ENCODE measurements at regions not wholly inside any gene's neighbourhood (a gene's known extent, or its start where the extent isn't known, plus 50 kb on each side); places are given as distances from the start of the nearest gene placed in this dataset.

DNA sequence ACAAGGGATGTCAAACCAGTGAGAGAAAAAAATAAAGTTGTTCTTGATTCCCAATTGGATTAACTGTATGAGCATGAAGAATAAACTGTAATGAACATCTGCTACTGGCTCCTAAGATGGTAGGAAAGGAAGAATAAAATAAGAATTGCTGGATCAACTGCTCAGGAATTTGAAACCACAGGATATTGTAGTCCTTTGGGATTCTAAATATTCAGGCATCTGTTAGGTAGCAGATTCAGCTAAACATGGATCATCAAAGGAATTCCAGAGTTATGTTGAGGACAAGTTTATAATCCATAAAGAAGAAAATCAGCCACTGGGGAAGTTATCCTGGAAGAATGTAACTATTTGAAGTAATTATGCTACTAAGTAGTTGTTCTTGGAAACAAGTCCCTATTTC, 65.8 kb downstream of the ISL1 start:
- no peak for DNase-seq

DNA sequence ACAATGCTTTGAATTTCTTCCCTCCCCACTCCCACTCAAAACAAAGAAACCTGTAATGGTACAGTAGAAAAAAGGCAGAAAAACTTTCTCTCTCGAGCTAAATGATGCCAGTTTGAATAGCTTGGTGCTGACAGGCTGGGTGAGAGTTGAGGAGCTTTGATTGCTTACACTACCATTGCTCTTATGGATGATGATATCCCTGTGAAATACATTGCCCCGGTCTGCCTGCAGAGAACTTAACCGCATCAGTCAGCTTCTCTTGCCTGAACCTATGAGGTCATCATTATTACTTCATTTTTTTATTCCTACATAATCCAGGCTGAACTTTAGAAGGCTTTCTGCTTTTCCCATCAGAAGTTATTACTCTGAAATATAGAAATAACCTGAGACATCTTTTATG, 69.3 kb downstream of the ISL1 start:
- no peak for DNase-seq

DNA sequence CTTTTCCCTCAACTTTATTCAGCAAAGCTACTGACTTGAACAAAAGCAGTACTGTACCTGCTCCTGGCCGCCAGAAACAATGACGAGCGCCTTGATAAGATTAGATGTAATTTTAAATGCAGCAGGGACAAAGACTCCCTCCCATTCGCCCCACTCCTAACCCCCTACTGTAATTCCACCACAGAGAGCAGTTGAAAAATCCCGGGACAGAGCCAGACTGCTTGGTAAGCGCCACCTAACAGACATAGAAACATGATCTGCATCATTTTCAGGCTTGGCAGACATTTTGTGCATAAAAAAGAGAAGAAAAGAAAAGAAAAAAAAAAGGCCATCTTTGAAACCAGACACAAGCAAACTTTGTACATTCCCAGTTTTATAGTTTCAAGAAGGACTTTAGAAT, 81.9 kb downstream of the ISL1 start:
- peak; percentile 31 for DNase-seq

DNA sequence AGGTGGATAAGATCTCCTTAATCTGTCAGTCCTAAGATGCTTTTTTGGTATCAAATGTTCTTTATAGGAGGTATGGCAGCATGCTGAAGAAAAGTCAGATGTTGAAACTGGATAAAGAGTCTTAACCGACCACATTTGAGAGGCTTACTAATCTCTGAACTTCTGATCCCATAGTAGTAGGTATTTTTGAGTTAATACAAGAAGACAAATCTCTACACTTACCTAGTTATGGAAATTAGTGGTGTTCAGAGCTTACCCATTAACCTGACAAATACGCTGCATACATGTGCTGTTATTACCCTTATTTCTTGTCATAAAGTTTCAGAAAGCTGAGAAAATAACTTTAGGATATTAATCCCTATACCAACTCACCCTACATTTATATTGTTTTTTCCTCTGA, 83.0 kb downstream of the ISL1 start:
- DNase-seq = no peak

DNA sequence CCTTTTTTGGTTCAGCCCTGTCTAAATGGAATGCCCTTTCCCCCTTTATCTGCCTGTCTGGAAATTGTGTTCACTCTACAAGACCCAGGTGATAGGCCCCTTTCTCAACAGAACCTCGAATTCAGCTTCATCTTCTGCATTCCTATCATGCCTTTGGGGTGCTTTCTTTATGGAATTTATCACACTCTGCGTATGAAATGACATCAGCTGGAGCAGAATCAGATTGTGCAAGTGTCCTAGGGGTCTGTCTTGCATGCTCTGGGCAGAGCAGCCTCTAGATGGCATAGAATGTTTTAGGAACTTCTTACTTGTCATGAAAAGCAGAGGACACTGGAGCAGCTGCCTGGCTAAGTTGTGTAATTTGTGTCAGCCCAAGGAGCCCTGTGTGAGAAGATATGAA, 84.9 kb downstream of the ISL1 start:
- DNase-seq = no peak

DNA sequence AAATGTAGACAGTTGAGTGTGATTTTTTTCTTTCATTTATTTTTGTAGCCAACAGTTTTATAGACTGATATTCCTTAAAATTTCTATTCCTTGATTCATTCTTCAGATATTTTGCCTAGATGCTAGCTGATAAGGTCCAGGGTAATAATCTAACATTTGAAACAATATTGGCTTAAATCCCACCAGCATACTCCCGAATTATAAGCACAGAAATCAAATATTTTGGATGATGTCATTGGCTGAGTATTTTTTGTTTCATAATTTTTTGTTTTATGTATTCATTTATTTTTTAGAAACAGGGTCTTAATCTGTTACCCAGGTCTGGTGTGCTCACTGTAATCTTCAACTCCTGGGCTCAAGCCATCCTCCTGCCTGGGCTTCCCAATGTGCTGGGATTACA, 88.4 kb downstream of the ISL1 start:
- no peak for DNase-seq

DNA sequence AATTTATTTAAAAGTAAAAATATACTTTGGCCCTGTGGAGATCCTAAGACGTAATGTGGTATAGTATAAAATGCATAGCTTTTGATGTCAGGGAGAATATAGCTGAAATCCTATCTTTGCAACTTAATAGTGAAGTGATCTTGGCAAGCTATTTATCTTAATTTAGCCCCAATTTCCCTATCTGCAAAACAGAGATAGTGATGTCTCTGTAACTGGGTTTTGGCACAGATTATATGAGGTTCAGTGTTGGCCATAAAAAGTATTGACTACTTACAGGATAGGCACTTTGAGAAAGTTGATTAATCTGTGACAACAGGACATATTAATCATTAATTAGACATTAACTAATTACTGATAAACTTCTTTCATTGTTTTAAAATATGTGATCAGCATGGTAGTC, 89.2 kb downstream of the ISL1 start:
- no peak for DNase-seq

DNA sequence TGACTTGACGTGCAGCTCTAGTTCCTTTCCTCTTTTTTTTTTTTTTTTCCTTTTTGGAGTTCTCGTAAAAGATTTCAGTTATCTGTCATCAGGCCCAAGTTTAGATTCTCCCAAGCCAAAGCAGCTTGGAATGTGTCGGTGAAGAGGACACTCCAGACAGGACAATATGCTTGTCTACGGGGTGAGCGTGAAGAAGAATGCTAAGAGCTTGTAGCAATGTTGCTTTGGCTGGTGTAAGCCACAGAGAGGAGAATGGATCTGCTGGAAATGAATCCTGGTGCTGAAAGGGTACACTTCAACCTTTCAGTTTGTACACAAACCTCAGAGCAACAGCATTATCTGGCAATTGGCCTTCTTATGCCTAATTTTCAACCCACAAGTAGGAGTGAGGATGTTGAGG, 92.4 kb downstream of the ISL1 start:
- DNase-seq = no peak

DNA sequence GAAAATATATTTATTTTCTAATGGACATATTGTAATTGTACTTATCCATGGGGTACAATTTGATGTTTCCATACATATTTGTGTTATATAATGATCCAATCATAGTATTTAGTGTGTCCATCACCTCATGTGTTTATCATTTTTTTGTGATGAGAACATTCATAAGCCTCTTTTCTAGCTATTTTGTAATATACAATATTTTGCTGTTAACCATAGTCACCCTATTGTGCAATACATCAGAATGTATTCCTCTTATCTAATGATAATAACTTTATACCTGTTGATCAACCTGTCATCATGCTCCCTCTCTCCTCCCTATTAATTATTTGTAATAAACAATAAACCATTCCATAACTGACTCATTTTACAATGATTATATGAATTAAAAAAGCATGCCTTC, 93.2 kb downstream of the ISL1 start:
- no peak for DNase-seq

DNA sequence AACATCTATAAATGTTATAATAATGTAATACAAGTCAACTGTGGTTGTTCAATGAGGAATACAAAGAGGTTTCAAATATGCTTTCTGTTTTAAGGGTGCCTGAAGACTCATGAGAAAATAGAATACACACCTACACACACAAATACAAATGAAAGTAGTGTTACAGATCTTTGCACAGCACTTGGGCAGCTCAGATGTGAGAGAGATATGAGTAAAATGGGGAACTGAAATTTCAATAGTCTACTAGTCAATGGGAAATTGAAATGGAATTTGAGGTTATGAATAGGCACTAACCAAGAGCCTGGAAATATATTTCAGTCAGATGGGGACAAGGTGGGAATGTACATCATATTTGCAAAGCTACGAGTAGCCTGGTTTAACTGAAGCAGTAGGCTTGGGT, 96.6 kb downstream of the ISL1 start:
- no peak for DNase-seq

DNA sequence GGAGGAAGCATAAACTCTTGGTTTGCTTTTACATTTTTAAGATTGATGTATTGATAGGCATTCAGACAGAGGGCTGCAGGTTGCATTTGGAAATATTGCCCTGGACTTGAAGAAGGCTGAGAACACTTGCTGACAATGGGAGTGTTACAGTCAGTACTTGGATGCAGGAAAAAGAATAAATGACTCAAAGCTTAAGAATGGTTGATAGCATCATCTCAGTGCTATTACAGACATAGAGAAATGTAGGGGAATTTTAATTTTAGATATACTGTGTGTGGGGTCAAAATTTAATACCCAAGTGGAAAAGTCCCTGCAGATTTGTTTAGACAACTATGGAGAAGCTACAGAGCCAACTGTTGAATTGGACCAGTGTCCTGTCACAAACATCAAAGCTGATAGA, 101.1 kb downstream of the ISL1 start:
- no peak for DNase-seq

DNA sequence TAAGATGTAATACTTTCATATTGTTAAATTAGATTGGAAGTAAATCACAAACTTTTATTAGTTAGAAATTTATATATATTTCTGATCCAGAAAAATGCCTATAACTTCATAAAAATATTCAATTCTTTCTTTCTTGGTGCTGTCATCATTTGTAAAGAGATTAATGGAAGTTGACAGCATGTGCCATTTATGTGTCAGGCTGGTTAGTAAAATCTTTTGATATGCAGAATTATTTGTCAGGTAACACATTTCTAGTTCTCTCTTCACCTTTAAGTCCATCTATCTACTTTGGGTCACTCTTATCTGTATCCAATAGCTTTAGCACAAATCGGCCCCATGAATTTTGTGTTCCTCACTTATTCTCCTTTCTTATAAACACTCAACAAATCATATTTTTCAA, 102.9 kb downstream of the ISL1 start:
- DNase-seq = no peak

DNA sequence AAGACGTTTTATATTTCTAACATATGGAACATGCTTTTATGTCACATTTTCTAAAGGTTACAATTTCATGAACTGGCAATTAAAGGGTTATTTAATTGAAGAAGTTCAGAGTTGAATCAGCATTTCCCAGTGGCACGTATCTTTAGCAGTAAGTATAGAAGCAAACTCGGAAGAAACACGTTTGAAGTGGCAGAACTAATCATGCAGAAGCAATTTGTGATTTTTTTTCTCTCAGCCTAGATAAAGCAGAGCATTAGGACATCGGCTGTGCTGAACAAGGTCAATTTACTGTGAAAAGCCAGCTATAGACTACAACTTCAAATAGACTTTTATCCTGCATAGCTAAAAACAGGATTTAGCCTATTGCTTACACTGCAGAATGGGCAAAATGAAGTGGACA, 104.7 kb downstream of the ISL1 start:
- no peak for DNase-seq

DNA sequence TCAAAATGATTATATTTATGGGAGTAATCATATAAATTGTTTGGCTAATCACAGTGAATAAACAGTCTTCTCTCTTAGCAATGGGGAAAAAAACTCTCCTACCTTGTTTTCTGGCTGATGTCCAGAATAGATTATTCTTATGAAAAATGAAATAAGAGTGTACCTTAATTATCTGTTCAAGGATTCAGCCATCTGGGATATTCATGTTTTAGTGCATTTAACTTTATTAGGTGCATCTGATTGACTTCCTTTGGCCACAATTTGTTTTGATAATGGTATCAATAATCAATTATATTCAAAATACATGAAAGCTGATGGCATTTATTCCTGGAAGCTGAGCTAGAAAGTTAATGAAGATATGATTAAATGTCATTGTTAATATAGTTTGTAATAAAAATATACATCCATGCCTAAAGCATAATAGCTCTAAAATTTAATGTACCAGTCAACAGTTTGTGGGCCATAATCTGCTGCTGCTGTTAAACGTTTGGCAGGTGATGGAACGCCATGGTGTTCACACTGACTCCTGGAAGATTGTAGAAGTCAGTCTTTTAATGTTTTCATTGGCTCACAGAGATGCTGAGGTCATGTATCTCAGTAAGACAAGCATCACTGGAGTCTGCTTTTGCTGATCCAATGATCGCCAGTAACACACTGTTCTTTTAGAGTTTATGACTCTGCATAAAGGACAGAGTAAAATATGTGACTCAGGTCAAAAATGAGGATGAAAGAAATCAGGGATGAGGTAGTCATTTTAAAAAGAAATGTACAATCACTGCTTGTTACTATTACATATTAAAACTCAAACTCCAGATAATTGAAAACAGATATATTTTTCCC, 105.8 kb downstream of the ISL1 start:
- DNase-seq = no peak

DNA sequence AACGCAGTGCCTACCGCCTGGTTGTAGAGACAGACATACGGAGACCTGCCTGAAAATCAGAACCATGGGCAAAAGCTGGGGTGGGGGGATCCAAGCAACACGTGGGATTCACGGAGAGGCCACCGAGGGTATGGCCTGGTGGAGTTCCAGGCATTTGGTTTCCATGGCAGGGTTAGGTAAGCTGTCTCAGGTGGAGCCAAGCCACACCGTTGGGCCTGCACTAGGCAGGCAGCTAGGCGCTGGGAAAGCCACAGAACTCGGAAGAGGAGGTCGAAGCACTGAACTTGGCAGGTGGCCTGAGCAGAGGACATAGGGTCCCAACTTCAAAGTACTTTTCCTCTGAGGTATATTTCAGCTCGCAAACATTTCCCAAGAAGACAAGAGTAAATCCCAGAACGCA, 111.6 kb downstream of the ISL1 start:
- DNase-seq = no peak

DNA sequence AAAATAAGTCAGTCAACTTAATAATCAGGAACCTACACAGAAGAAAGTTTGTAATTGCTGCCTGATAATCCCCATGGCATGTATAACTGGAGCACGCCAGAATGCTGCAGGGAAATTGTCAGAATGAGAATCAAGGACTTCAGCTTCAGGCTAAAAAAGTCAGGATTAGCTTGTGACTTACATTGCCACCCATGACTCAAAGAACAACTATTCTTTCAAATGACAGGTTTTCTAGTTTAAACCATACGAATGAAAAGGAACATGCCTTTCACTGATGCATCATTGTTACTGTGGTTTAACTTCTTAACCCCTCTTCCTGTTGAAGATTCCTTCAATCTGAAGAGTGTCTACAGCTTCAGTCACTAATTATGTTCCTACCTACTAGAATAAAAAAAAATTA, 112.4 kb downstream of the ISL1 start:
- DNase-seq = no peak

DNA sequence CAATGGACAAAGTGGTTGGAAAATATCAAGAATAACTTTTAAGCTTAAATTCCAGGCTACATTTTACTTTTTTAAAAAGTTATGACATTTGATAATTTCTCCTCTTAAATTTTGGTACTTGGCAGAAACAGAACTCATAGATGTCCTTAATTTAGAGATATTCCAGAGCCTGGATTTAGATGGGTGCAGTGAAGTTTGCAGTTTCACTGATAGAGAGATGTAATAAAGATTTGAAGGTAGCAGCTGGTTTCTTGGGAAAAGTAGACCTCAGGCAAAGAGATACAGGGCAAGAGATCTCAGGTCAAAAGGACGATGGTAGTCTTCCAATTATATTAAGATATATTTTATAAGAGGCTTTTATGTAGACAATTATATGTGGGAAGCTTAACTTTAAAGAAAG, 134.6 kb downstream of the ISL1 start:
- DNase-seq = no peak

DNA sequence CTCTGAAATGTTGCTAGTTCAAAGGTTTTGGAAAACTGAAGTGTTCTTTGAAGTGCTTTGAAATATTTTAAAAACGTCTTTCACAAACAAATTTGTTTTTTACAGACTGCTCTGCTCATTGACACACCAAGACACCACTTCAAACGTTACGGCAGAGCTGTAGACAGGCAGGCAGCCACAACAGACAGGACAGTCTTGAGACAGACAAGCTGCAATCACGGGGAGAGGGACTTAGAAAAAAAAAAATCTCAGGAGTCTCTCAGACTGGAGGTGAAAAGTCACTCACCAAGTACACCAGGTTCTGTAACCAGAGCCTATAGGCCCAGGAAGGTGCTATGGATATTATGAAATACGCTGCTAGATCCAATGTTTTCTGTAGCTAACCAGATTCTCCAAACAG, 135.4 kb downstream of the ISL1 start:
- DNase-seq = no peak

DNA sequence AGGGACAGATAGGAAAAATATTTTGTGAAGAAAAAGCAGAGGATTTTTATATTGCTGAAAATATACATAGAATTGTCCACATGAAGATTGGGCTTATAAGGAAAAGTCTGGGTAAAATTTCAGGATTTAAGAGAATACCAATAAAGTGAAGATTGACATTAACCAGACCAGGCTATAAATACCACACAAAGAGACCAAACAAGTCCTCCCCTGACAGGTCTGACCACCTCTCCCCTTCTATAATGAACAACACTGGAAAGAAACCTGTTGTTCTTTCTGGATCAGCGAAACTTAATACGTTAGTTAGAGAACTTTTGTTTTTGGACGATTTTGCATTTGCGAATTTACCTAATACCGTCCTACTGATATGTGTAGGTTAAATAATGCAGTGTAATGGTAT, 138.3 kb downstream of the ISL1 start:
- DNase-seq = no peak

DNA sequence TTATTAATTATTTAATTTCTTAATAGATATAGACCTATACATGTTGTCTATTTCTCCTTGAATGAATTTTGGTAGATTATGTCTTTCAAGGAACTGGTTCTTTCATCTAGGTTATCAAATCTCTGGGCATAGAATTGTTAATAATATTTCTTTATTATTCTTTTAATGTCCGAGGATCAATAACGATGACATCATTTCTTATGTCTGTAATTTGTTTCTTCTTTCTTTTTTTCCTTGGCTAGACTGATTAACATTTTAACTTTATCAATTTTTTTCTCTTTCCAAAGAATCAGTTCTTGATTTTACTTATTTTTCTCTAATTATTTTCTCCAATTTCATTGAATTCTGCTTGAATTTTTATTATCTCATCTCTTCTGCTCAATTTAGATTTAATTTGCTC, 156.0 kb downstream of the ISL1 start:
- no peak for DNase-seq

DNA sequence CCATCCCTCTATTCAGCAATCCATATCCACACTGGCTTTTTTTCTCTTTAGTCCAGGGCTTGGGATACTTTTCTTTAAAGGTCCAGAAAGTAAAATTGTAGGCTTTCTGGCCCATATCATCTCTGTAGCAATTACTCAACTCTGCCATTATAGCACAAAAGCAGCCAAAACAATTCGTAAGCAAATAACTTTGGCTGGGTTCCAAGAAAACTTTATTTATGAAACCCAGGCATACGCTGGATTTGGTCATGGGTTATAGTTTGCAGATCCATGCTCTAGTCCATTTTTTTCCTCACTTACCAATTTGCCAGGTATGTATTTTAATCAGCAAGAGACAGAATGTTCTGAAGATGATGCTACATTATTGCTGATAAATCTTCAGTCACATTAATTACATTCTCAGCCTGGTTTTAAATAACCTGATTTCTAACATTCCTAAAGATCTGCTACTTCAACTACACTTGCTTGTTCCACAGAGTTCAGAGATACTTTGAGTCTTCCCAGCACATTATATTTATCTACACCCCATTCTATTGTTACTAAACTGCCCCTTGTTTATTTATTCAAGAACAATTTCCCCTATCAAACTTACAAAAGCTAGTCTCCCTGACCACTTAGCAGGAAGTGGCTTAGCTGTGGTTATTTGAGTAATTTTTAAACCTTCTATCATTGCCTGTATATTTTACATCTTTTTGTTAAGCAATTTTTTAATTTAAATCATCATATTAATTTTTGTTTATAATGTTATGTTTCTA, 161.0 kb downstream of the ISL1 start:
- DNase-seq = no peak

DNA sequence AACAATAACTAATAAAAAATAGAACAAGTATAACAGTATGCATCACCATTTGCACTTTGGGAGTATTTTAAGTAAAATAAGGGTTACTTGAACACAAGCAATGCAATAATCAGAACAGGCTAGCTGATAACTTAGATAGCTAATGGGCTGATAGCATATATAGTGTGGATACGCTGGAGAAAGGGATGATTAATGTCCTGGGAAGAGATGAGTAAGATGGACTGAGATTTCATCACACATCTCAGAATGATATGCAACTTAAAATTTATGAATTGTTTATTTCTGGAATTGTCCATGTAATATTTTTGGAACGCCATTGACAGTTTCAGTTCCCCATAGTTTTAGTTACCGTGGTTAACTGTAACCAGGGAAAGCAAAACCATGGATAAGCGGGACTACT, 173.6 kb downstream of the ISL1 start:
- DNase-seq = no peak

DNA sequence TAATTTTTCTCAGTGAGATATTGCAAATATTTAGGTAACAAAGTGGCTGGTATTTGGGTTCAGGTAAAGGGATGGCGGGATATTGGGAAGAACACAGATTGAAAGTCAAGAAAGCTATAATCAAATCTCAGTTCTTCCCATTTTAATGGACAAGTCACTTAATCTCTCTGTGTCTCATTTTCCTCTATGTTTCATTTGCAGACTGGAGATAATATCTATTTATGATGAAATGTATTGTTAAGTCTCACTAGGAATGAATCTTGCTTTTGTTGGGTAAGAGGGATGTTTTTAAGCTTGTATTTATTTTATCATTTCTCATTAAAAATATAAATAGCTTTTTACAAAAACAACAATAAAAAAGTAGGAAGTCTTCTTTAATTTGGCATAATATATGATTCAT, 175.4 kb downstream of the ISL1 start:
- no peak for DNase-seq

DNA sequence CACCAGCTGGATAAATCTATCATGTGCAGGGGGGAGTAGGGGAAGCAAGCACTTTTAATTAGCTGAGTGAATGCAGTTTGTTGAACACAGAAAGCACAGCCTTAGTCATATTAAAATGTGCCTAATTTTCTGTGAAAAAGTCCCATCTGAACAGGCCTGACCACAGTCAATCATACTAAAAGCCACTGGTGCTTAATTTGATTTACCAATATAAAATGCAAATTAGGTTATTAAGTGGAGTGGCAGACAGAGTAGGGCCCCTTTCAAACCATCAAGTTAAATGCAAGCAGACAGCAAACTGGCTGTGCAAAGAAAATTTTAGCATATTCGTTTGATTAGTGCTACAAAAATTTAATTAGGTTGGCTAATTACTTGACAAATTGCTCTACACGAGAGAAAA, 176.1 kb downstream of the ISL1 start:
- DNase-seq = no peak
